ENCODE measurements at regions not wholly inside any gene's neighbourhood (a gene's known extent, or its start where the extent isn't known, plus 50 kb on each side); places are given as distances from the start of the nearest gene placed in this dataset.

DNA sequence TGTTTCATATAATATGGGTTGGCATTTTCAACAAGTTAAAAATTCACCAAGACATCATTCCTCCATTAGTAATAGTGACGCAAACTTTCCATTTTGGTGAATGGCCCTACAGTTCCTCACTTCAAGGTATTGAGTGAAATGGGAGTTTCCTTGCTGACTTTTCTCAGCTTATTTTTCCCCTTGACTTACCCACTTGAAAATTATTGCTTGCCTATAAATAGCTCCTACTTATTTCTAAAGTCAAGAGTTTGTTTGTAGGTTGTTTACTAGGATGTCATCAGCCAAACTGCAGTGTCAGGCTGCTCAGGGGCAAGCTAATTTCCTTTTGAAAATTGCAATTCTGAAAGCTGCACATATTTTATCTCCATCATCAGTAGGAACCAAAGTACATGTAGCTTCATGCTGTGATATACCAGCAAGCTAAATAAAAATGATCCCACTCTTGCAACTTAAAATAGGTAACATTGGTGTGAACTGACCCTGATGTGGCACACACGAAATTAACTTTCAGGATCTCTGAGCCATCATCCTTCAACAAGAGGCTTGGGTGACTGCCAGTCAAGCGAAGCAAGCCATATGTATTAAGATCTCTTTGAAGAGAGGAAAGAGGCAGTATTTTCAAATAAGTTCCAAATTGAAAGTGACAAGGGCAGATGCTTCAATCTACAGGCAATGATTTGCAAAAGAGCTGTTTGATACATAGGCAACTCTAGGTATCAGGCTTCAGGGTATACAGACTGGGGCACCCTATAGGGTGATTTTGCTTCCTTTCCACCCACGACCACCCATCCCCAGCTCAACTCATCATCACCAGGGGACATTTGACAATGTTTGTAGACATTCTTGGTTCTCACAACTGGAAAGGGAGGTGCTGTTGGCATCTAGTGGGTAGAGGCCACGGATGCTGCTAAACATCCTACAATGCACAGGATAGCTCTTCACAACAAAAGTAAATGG, 66.8 kb upstream of the RASGRP1 start:
- H3K4me3 ChIP-seq (replicated peaks in 1 of 3; ENCODE audit: insufficient read depth in 1 of 3, low read depth in 1 of 3, low read length in 3 of 3) = no peak overlapping the region
- ChIA-PET CTCF (interaction anchor here (0.6 to 2.0 kb wide), 7 partner anchors 14 to 636 kb away, joined by 3 to 5 read pairs (median 3); no protein-coding TSS in a partner anchor), POLR2A (no interaction called here)
- no peak overlapping the region for H3K9ac ChIP-seq (replicated peaks; ENCODE audit: extremely low read depth, insufficient read depth, low read length)
- H3K9me1 ChIP-seq (replicated peaks; ENCODE audit: control insufficient read depth, extremely low read depth, insufficient read depth, low read length) = no peaks in the 10 kb centered on the region
- no peaks in the 10 kb centered on the region for H3K9me3 ChIP-seq (replicated peaks; ENCODE audit: control insufficient read depth, insufficient read depth, low read length)
- intact Hi-C loops (cut with micrococcal nuclease) = no loop called here
- H3K4me2 ChIP-seq (ENCODE audit: insufficient read depth, low read length) = no peak overlapping the region
- H4K20me1 ChIP-seq (replicated peaks; ENCODE audit: control insufficient read depth, extremely low read depth, insufficient read depth, low read length) = no peaks in the 10 kb centered on the region
- no TSS peak for BruUV-seq (replicated peaks)
- dilution Hi-C loops (cut with MboI; ENCODE audit: extremely low pct_ligation_motif_present, low sequenced_read_pairs) = no loop called here
- H3K79me2 ChIP-seq (ENCODE audit: control insufficient read depth, insufficient read depth, low read length) = no peaks in the 10 kb centered on the region
- no peak for DNase-seq (ENCODE audit: low read depth, low spot score)
- no peaks in the 10 kb centered on the region for H3K36me3 ChIP-seq (ENCODE audit: control insufficient read depth in 2 of 2, extremely low read depth in 1 of 2, insufficient read depth in 2 of 2, low read length in 2 of 2)
- H2AFZ ChIP-seq (ENCODE audit: low read depth, low read length) = no peak overlapping the region
- no peak for FAIRE-seq
- H3K27me3 ChIP-seq (ENCODE audit: control insufficient read depth in 2 of 2, insufficient read depth in 2 of 2, low read length in 2 of 2) = peaks cover 9 to 28% of the 10 kb centered on the region in 2 experiments
- H3K4me1 ChIP-seq (ENCODE audit: control insufficient read depth, extremely low read depth, insufficient read depth, low read length) = no peaks in the 10 kb centered on the region
- no peak overlapping the region for H3K27ac ChIP-seq (ENCODE audit: insufficient read depth, low read depth, low read length)
- no peak for TF ChIP-seq FOS (IDR thresholded peaks at IDR 0.05; ENCODE audit: borderline replicate concordance, insufficient read depth, low read length)
- TF ChIP-seq, protein P1, sequence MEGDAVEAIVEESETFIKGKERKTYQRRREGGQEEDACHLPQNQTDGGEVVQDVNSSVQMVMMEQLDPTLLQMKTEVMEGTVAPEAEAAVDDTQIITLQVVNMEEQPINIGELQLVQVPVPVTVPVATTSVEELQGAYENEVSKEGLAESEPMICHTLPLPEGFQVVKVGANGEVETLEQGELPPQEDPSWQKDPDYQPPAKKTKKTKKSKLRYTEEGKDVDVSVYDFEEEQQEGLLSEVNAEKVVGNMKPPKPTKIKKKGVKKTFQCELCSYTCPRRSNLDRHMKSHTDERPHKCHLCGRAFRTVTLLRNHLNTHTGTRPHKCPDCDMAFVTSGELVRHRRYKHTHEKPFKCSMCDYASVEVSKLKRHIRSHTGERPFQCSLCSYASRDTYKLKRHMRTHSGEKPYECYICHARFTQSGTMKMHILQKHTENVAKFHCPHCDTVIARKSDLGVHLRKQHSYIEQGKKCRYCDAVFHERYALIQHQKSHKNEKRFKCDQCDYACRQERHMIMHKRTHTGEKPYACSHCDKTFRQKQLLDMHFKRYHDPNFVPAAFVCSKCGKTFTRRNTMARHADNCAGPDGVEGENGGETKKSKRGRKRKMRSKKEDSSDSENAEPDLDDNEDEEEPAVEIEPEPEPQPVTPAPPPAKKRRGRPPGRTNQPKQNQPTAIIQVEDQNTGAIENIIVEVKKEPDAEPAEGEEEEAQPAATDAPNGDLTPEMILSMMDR (IDR thresholded peaks at IDR 0.05; ENCODE audit: extremely low read depth in 1 of 2, insufficient read depth in 1 of 2, low read depth in 1 of 2, low read length in 2 of 2) = no peak

DNA sequence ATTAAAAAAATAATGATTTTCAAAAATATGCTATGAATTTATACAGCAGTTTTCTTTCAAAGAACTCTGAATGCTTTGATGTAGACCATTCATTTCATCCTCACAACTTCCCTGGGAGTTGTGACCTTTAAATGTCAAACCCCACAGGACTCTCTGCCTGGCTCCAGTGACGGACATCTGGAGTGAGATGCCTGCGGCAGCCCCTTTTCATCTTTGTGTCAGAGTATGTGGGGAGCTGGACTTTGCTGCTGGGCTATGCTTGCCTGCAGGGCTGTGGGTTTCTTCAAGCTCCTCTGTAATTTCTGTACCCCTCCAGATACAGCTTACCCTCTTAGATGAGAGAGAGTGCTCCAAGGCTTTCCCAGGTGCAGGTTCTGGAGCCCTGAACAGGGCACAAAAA, 70.6 kb upstream of the RASGRP1 start:
- ChIA-PET POLR2A (no interaction called here), CTCF (no interaction called here)
- intact Hi-C loops (cut with micrococcal nuclease) (no loop called here), dilution Hi-C loops (cut with MboI; ENCODE audit: extremely low pct_ligation_motif_present, low sequenced_read_pairs) (no loop called here)
- Histone ChIP-seq H3K9me3 (replicated peaks; ENCODE audit: control insufficient read depth, insufficient read depth, low read length) (no peaks in the 10 kb centered on the region), H2AFZ (ENCODE audit: low read depth, low read length) (no peak overlapping the region), H3K4me1 (ENCODE audit: control insufficient read depth, extremely low read depth, insufficient read depth, low read length) (no peaks in the 10 kb centered on the region), H3K36me3 (ENCODE audit: control insufficient read depth in 2 of 2, extremely low read depth in 1 of 2, insufficient read depth in 2 of 2, low read length in 2 of 2) (no peaks in the 10 kb centered on the region), H3K79me2 (ENCODE audit: control insufficient read depth, insufficient read depth, low read length) (no peaks in the 10 kb centered on the region), H3K4me3 (replicated peaks in 1 of 3; ENCODE audit: insufficient read depth in 1 of 3, low read depth in 1 of 3, low read length in 3 of 3) (no peak overlapping the region), H4K20me1 (replicated peaks; ENCODE audit: control insufficient read depth, extremely low read depth, insufficient read depth, low read length) (no peaks in the 10 kb centered on the region), H3K27me3 (ENCODE audit: control insufficient read depth in 2 of 2, insufficient read depth in 2 of 2, low read length in 2 of 2) (peaks cover 18% of the 10 kb centered on the region in 2 experiments), H3K4me2 (ENCODE audit: insufficient read depth, low read length) (no peak overlapping the region), H3K9me1 (replicated peaks; ENCODE audit: control insufficient read depth, extremely low read depth, insufficient read depth, low read length) (no peaks in the 10 kb centered on the region), H3K9ac (replicated peaks; ENCODE audit: extremely low read depth, insufficient read depth, low read length) (no peak overlapping the region), H3K27ac (ENCODE audit: insufficient read depth, low read depth, low read length) (no peak overlapping the region)
- FAIRE-seq (no peak), DNase-seq (ENCODE audit: low read depth, low spot score) (no peak)
- BruUV-seq (replicated peaks) = no TSS peak
- no peak for TF ChIP-seq POLR2AphosphoS5 (IDR thresholded peaks at IDR 0.05; ENCODE audit: insufficient read depth, low read depth, low read length)
- TF ChIP-seq FOS (IDR thresholded peaks at IDR 0.05; ENCODE audit: borderline replicate concordance, insufficient read depth, low read length) = no peak
- no peak for TF ChIP-seq POLR2A (IDR thresholded peaks at IDR 0.05; ENCODE audit: low read depth, low read length)
- no peak for TF ChIP-seq JUN (IDR thresholded peaks at IDR 0.05; ENCODE audit: borderline replicate concordance, insufficient read depth, insufficient read length, low read depth)
- no peak for TF ChIP-seq MYC (IDR thresholded peaks at IDR 0.05; ENCODE audit: low read depth, low read length)
- TF ChIP-seq, protein P2, sequence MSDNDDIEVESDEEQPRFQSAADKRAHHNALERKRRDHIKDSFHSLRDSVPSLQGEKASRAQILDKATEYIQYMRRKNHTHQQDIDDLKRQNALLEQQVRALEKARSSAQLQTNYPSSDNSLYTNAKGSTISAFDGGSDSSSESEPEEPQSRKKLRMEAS (IDR thresholded peaks at IDR 0.05; ENCODE audit: insufficient read depth, insufficient read length) = no peak
- TF ChIP-seq GATA2 (IDR thresholded peaks at IDR 0.05; ENCODE audit: insufficient read depth, insufficient read length, low read depth, low read length) = no peak
- TF ChIP-seq EZH2 (IDR thresholded peaks at IDR 0.05; ENCODE audit: borderline replicate concordance, low read depth, low read length, severe bottlenecking) = no peak
- TF ChIP-seq, protein P1 (IDR thresholded peaks at IDR 0.05; ENCODE audit: extremely low read depth in 1 of 2, insufficient read depth in 1 of 2, low read depth in 1 of 2, low read length in 2 of 2) = no peak

Data from endothelial cell of umbilical vein (primary cell).